GM12874 (cell line): ENCODE measurements at regions not wholly inside any gene's neighbourhood (a gene's known extent, or its start where the extent isn't known, plus 50 kb on each side); places are given as distances from the start of the nearest gene placed in this dataset.

Experiments
- TF ChIP-seq, protein P1 (sequence below): IDR thresholded peaks from 2 replicates; pipeline ENCODE4 v1.5.1; 2011; ENCODE audit warnings: low read depth, mild to moderate bottlenecking, control low read depth, low read length, moderate library complexity; ENCODE audit not compliant: insufficient read depth

DNA sequence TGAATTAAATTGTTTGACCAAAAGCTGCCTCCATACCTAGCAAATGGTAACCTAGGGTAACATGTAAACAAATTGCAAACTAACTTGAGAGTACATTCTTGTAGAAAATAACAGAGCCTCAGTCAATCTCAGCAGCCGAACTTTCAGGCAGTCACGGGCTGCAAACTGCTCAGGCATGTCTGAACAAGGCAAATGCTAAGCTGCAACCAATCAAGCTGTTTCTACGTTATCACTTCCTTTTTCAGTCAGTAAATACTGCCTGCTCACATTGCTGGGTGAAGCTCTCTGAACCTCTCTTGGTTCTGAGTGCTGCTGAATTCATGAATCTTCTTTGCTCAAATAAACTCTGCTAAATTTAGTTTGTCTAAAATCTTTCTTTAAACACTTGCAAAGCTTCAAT, 1212.4 kb downstream of the SORCS1 start:
- TF ChIP-seq, protein P1, sequence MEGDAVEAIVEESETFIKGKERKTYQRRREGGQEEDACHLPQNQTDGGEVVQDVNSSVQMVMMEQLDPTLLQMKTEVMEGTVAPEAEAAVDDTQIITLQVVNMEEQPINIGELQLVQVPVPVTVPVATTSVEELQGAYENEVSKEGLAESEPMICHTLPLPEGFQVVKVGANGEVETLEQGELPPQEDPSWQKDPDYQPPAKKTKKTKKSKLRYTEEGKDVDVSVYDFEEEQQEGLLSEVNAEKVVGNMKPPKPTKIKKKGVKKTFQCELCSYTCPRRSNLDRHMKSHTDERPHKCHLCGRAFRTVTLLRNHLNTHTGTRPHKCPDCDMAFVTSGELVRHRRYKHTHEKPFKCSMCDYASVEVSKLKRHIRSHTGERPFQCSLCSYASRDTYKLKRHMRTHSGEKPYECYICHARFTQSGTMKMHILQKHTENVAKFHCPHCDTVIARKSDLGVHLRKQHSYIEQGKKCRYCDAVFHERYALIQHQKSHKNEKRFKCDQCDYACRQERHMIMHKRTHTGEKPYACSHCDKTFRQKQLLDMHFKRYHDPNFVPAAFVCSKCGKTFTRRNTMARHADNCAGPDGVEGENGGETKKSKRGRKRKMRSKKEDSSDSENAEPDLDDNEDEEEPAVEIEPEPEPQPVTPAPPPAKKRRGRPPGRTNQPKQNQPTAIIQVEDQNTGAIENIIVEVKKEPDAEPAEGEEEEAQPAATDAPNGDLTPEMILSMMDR: no peak

GRCh38 chr10:105950410-105950809, 1214.1 kb downstream of the SORCS1 start:
- TF ChIP-seq, protein P1: peak; percentile 66; the same call in 1 of the 2 replicates

GRCh38 chr10:105949721-105950120, 1214.8 kb downstream of the SORCS1 start:
- TF ChIP-seq, protein P1: no peak

GRCh38 chr10:105925045-105925785, 1239.3 kb downstream of the SORCS1 start:
- TF ChIP-seq, protein P1: no peak

DNA sequence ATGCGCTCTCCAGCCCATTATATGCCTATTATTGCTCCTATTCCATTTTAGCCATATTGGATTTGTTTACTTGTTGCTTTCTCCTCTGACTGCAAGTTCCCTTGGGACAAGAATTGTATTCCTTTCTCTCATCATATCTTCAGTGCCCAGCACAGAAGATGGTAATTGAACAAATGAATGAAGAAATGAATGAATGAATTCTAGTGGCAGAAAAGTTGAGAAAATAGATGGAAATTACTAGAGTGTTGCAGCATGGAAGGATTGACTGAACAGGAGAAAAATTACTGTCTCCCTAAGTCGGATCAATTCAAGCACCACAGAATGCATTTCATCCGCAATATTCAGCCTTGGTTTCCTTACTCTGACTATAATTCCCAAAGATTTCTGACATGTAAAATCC, 1243.2 kb downstream of the SORCS1 start:
- TF ChIP-seq, protein P1: no peak

DNA sequence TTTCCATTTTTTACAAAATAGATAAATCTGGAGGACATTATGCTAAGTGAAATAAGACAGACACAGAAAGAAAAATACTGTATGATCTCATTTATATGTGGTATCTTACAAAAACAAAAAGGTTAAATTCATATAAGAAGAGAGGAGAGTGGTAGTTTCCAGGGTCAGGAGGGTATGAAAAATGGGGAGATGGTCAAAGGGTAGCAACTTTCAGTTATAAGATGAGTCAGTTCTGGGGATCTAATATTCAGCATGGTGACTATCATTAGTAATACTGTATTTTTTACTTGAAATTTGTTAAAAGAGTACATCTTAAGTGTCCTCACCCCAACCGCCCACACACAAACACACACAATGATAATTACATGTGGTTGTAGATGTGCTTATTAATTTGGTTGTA, 1250.1 kb downstream of the SORCS1 start:
- TF ChIP-seq, protein P1: no peak

DNA sequence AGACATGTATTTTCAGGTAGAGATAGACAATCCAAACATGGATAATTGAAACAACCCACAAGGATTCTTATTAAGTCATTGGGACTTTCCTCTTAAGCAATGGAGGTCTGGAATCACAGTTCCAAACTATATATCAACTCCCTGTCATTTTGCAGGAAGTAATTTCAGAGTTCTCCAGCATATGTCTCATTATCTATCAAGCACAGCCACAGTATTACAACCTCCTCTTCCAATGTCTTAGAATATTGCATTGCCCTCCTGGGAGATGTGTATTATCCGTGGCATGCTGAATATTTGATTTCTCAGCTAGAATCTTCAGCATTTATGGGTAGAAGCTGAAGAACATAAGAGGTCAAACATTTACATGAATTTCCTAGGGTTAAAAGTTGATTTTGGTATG, 1255.8 kb downstream of the SORCS1 start:
- TF ChIP-seq, protein P1: no peak
